Skin epidermis (tissue), 12 donors: ENCODE measurements at regions not wholly inside any gene's neighbourhood (a gene's known extent, or its start where the extent isn't known, plus 50 kb on each side); places are given as distances from the start of the nearest gene placed in this dataset.
"Not testable (repeated sequence)": the region's sequence is repeated elsewhere in the genome, so short reads cannot be mapped to it uniquely, and the experiment has no call there.

Experiments
- H3K27ac ChIP-seq, 21 experiments: fragments of 200-600 bp; sonication (generic) in 11 of 21; one replicate each; pipeline ENCODE4 v1.5.0; 2020; ENCODE audit warnings: mild to moderate bottlenecking in 3 of 21, inconsistent platforms in 2 of 21, moderate library complexity in 2 of 21
- H3K4me3 ChIP-seq, 7 experiments: fragments of 200-600 bp; sonication (generic) in 2 of 7; one replicate each; pipeline ENCODE4 v1.5.0; 2020; ENCODE audit warnings: inconsistent platforms in 2 of 7, mild to moderate bottlenecking in 2 of 7, moderate library complexity in 1 of 7

DNA sequence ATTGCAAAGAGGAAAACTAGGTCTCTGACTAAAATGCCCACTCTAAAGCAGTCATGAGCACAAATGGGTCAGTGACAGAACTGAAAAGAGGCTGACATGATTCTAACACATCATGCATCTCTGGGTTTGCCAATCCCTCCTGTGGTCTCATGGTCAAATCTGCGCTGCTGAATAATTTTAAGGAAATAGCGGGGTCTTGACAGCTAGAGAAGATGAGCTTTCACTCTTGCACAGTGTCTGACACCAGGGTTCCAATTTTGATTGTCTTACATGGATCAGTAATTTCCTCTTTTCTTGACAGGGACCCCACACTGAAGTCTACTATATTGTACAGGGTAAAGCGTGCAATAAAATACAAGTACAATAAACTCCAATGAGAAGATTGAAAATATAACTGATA lies 236.8 kb upstream of the CNR1 start:
- H3K27ac ChIP-seq: no peak overlapping the region
- H3K4me3 ChIP-seq: no peak overlapping the region

DNA sequence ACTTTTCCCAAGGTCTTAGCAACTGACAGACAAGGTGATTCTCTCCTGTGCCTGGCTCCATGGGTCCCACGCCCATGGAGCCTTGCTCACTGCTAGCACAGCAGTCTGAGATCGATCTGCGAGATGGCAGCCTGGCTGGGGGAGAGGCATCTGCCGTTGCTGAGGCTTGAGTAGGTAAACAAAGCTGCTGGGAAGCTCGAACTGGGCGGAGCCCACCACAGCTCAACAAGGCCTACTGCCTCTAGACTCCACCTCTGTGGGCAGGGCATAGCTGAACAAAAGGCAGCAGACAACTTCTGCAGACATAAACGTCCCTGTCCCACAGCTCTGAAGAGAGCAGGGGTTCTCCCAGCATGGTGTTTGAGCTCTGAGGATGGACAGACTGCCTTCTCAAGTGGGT lies 224.9 kb upstream of the CNR1 start:
- H3K4me3 ChIP-seq: not testable (repeated sequence)

DNA sequence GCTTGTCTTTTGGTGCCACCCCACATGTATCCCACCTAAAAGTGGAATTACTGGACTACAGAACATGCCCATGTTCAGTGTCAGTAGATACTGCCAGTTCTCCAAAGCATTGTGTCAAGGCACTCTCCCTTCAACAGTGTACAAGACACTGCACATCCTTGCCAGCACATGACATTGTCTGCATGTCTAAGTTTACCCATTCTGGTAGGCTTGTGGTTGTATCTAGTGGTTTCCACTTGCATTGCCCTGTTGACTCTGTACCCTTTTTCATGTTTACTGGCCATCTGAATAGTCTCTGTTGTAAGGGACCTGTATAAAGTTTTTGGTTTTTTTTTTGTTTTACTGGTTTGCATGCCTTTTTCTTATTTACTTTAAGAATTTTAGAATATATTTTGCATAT lies 222.4 kb upstream of the CNR1 start:
- H3K4me3 ChIP-seq: no peak overlapping the region
- H3K27ac ChIP-seq: no peak overlapping the region

More for the DNA sequence above, 224.9 kb upstream of the CNR1 start:
- not testable (repeated sequence) for H3K27ac ChIP-seq

DNA sequence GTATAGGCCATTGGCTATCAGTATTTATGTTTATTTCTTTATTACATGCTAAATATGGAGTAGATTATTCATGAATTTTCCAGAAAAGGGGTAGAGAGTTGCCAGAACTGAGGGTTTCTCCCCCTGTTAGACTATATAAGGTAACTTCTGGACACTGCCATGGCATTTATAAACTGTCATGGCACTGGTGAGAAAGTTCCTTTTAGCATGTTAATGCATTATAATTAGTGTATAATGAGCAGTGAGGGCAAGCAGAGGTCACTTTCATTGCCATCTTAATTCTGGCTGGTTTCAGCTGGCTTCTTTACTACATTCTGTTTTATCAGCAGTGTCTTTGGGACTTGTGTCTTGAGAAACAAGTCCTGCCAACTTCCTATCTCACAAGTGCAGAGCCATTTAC lies 220.0 kb upstream of the CNR1 start:
- no peak overlapping the region for H3K4me3 ChIP-seq
- no peak overlapping the region for H3K27ac ChIP-seq

DNA sequence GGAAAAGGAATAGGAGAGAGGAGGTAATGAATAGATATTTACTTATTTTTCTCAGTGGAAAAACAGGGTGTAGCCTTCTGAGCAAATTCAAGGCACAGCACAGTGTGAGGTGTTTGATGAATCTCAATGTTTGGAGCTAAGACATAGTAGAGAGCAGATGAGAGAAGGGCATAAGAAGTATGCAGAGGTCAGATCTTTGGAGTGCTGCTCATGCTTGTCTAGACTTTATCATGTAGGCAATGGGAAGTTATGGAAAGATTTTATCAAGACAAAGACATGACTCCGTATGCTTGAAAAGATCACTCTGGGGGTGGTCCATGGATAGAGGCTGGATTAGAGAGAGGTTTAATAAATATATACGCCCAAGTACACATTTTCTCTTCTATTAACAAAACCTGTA lies 217.0 kb upstream of the CNR1 start:
- H3K4me3 ChIP-seq: no peak overlapping the region
- no peak overlapping the region for H3K27ac ChIP-seq

DNA sequence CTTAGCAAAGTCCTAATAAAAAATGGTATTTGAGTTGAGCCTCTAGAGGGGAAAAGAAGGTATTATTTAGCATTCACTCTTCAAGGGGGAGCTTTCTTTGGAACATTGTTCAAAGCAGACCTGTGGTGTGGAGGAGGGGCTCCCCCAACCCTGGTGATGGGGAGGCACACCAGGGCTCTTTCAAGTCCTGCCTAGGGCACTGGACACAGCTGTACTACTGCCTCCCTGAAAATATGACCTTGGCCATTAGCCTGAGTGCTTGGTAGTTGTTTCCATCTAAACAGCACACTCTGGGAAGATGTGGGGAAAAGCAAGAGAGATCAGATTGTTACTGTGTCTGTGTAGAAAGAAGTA lies 215.1 kb upstream of the CNR1 start:
- Histone ChIP-seq H3K27ac (no peak overlapping the region), H3K4me3 (no peak overlapping the region)

DNA sequence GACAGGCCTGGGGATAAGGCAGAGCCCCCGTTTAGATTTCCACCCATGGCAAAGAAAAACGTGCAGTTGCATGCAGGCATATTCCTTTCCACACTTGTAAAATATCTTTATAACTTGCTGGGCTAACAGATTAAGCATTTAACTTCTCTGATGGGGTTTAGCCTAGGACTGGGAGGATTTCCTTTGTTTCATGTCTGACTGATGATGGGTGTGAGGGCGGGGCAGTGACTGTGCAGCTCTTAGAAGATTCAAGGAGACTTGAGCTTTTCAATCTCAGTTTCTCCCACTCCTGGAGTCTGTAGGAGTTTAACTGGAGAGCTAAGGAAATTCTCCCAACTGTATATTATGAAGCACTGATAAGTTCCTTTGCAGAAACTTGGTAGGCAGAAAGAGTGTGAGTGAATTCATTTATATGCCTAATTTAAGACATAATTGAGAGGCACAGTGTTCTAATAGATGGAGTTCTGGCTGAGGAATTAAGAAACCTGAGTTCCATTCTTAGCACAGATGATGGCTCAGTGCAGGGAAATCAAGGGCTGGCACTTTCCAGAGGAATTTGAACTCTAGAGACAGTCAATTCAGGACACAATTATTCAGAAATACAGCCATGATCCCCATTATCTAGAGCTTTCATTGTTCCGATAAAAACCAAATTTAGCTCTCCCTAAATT lies 214.6 kb upstream of the CNR1 start:
- H3K27ac ChIP-seq: no peak overlapping the region
- H3K4me3 ChIP-seq: no peak overlapping the region

DNA sequence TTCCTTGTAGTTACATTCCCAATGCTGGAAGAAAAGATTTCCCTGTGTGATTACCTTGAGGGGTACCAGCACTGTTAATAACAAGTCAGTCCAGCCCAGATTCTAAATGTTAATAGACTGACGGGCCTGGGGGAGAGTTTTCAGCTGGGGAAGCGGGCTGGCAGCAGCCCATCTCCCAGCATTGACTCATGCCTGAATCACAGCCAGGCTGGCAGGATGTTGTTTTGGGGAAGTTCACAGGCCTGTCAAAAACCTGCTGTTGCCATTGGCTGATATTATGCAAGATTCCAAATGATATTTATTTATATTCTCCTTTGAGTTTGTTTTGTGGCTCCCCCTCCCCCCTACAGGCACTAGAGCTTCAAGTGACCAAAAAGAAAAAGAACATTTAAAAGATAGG lies 213.9 kb upstream of the CNR1 start:
- no peak overlapping the region for H3K4me3 ChIP-seq
- H3K27ac ChIP-seq: no peak overlapping the region

DNA sequence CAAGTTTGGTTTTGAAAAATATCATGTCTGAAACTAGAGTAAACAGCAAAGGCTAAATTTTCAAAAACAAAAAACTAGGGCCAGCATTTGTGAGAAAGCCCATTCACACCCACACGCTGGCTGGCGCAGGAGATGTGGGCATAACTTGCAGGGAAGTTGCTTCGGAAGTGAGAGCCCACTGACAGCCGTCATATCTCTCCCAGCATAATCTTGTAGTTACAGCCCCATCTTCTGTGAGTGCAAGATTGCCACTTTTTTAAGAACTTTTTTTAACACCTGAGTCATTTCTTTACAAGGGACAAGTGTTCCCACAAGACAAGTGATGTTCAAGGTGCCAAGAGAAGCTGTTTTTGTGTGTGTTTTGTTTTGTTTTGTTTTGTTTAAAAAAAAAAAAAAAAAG lies 212.5 kb upstream of the CNR1 start:
- no peak overlapping the region for H3K27ac ChIP-seq
- no peak overlapping the region for H3K4me3 ChIP-seq

DNA sequence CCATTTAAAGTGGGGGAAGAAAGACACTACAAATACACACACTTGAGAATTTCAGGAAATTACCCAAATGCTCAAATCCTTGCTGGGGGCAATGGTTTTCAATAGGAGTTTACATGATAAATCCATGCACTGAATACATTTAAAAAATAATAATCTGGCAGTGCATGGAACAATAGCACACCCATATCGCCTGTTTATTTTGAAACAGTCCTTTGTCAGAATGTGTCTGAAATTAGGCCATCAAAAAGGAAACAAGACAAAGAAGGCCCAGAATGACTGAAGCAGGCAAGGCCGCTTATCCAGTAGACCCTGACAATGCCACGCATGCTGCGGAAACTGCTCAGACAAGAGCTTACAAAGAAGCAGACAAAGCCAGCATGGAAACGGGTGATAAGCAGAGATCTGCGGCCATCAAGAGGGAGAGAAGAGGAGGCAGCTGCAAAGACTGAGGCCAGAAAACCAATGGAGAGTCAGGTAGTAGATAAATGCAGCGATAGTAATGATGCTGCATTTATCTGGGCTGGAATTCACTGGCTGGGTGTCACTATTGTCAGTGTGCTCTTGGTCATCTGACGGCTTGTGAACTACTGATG lies 211.9 kb upstream of the CNR1 start:
- Histone ChIP-seq H3K4me3 (no peak overlapping the region), H3K27ac (no peak overlapping the region)

DNA sequence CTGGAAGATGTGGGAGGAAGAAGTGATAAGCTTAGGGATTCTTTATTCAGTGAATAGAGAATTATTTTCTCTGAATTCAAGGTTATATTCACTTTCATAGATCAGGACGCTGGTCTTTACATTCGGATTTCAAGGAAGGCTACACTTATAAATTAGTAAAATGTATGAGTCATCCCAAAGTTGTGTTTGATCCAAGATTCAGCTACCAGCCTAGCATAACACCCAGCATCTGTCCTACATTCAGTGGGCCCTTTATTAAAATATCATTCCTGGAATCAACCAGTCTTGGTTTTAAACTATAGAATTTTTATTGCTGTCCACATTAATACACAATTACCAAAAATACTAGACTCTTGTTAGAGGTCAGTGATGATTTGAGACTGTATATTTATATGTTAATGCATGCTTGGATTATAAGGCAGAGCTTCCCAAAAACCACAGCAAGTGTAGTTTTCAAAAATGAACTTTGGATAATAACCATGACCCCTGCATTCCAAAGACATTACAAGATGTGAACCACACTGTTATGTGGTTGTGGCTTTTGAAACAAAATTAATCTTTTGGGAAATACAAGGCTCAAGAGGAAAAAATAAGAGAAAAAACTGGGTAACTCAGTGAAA lies 210.7 kb upstream of the CNR1 start:
- no peak overlapping the region for H3K4me3 ChIP-seq
- H3K27ac ChIP-seq: no peak overlapping the region

DNA sequence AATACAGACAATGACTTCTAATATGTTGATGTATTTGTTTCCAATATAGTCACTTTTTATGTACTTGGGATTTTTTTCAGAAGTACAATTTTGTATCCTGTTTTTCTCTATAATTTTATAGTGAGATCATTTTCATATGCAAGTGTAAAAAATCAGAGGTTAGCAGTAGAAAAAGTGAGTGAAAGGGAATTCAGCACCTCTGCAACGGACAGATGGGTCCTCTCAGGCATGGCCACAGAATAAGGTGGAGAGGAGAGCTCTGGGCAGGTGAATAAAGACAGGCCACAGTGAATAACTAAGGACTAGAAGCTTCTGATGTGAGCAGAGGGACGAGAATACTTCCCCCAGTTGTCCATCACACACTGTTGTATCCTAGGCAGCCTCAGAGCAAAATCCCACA lies 210.1 kb upstream of the CNR1 start:
- no peak overlapping the region for H3K4me3 ChIP-seq
- H3K27ac ChIP-seq: no peak overlapping the region

DNA sequence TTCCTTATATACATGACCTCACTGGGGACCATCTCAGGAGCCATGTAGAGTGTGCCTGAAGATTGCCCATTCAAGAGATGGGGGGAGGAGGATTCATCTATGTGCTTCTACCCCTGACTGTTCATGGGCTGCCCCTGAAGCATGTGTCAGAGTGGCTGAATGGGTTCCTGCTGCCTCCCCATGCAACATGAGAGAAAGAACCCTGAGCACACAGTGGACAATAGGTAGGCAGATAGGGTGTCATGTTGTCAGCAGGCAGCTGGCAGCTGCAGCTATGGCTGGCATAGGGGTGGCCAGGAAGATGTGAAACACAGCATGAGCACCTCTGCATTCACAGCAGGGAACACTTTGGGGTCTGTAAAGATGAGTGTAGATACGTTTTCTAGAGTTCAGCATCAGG lies 208.4 kb upstream of the CNR1 start:
- Histone ChIP-seq H3K27ac (no peak overlapping the region), H3K4me3 (no peak overlapping the region)

DNA sequence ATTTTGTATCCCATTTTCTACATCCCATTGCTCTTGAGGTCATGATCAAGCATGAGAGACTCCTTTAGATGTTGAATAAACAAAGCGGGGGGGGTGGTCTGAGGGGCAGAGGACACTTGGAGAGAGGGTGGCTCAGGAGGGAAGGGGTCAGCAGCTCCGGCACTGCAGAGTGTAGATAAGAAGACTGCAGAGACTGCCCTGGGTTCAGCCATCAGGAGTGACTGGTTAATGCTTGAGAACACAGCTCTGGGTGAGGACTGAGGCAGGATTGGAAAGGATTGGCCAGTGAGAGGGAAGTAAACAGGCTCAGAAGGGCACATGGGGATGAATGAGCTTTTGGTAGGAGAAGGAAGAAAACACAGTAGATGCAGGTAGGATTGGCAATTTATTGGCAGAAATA lies 205.3 kb upstream of the CNR1 start:
- H3K4me3 ChIP-seq: no peak overlapping the region
- no peak overlapping the region for H3K27ac ChIP-seq

DNA sequence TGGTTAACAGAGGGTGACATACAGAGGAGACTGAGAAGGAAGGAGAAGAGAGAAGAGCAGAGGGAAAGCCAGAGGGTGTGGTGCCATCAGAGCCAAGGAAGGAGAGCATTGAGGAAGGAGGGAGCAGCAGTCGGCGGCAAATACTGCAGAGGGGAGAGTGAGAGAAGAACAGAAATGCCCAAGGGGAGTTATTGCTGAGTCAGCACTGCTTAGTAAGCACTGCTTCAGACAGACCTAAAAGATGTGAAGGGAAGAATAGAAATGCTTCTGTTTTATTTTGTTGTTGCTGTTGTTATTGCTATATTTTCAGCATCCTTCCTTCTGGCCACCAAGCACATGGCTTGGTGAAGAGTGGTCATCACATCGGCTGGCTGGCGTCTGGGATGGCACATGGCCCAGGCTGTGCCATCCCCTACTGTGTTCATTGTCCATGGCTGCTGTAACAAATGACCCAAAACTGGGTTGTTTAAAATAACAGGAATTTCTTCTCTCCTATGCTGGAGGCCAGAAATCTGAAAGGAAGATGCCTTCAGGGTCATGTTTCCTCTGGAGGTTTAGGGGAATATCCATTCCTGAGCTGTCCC lies 204.1 kb upstream of the CNR1 start:
- no peak overlapping the region for H3K27ac ChIP-seq

DNA sequence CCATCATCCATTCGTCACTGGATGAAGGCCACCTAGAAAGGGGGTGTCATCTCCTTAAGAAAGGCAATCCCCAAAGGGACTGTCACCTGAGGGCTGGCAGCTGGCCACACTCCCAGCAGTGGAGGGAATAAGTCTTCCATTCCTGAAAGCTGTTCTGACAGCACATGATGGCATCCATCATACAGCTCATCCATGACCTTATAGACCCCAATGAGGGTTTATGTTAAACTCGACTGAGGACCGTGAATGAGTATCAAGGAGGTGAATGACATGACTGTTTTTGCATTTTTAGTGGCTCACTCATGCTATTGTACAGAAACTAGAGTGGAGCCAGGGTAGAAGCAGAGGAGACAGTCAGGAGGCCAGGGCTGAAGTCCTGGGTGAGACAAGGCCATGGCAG lies 203.1 kb upstream of the CNR1 start:
- Histone ChIP-seq H3K27ac (no peak overlapping the region), H3K4me3 (no peak overlapping the region)

More for the DNA sequence above, 204.1 kb upstream of the CNR1 start:
- no peak overlapping the region for H3K4me3 ChIP-seq

DNA sequence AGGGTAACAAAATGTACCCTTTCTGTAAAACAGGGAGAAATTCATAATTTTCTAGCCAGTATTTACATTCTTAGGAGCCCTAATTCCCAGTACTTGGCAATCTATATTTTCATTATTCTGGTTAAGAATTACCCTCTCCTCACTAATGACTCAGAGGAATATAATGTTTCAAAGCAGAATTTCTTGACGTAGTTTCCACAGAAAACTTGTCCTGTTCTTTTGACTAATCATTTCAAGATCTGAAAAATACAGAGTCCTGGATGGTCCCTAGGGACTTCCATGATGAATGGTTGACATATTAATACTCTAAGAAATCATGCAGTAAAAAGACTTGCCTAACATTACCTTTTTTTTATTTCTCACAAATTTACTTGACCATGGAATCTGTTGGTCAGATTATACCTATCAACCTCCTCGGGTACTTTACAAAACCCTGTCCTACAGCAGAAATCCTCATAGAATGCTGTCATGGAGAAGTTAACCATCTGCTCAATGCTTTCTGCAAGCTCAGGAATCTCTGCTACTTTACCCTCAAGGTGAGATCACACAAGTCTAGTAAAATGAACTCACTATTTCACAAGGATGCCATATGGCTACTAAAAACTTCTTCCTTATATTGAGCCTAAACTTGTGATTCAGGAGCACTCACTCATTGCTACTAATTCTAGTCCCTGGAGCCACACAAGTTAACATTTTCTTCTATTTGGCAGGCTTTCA lies 202.1 kb upstream of the CNR1 start:
- Histone ChIP-seq H3K27ac (no peak overlapping the region), H3K4me3 (no peak overlapping the region)

DNA sequence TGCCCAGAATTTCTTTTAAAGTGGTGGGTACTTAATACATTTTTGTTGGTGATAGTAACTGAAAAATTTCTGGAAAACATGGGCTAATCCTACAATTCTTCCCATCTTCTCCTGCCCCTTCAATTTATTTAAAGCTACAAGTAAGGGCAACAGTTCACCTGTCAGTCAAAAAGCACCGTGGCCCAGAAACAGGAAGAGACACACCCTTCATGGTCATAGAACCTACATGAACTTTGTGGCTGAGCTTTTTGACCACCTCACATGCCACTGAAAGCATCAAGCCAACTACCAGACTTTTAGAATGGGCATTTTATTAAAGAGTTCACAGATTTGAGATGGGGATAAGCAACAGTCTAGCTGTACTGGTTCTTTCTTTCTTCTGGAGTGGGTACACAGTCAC lies 201.1 kb upstream of the CNR1 start:
- Histone ChIP-seq H3K4me3 (no peak overlapping the region), H3K27ac (no peak overlapping the region)

DNA sequence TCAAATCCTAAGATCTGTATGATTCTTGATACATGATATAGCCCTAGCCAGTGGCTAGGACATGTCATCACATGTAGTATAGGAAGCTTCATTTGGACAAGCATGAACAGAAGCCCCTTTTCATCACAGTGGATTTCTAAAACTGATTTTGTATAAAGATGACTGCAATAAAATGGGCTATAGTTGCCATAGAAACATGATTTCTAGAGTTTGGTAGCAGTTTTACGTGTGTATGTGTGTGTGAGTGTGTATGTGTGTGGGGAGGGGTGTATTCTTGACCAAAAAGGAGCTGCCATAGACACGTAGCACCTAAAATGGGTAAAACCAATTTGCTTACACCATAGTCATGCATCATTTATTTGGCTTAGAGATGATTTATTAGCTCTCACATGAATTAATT lies 200.5 kb upstream of the CNR1 start:
- Histone ChIP-seq H3K27ac (no peak overlapping the region), H3K4me3 (no peak overlapping the region)

DNA sequence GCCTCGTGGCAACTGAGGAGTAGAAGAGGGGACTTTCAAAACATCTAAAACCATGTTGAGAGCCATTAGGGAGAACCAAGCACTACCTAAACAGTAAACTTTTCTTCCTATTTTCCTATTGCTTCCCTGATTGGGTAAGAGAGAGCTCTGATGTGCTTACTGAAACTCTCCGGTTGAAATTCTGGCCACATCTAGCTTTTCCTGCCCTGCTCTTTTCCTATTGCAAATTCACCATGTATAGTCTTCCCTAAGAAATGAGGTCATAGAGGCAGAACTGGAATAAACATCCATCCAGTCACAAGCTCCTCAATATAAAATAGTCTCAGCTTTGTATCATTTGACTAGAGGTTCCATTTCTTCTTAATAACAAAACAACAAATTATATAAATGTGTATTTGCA lies 199.5 kb upstream of the CNR1 start:
- no peak overlapping the region for H3K4me3 ChIP-seq
- H3K27ac ChIP-seq: no peak overlapping the region

DNA sequence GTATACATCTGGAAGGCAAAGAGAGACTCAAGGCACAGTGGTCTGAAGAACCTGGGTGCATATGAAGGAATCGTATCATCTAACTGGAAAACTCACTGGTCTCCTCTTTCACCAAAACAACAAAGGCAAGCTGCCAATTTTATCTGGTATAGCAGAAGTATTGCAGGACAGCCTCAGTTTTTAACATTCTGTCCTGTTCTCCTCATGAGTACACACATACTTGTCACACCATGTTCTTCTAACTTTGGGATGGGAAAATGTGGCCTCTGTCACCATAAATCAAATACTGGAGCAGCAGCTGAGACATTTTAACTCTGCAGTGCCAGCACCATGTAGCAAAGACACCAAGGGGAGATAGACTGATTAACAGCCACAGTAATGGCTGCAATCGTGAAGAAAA lies 199.1 kb upstream of the CNR1 start:
- no peak overlapping the region for H3K27ac ChIP-seq
- no peak overlapping the region for H3K4me3 ChIP-seq
